ENCODE measurements at regions not wholly inside any gene's neighbourhood (a gene's known extent, or its start where the extent isn't known, plus 50 kb on each side); places are given as distances from the start of the nearest gene placed in this dataset.

DNA sequence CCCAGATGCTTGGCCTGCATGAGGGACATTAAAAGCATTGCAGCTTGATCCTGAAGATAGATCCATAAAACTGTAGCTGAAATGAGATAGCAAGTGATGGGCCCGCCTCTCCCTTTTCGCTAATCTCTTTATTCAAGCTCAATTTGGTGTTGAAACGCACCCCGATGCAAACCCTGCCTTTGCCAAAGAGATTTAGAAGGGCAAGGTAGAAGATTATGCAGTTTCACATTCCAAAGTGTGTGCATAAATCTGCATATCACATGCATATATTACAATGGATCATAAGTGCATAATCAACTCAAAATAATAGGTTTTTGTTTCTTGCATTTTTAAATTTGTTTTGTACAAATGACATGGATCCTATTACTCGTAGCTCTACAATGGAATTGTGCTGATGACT lies 80.1 kb upstream of the SHANK2 start:
- no peak for DNase-seq (ENCODE audit: low spot score)

DNA sequence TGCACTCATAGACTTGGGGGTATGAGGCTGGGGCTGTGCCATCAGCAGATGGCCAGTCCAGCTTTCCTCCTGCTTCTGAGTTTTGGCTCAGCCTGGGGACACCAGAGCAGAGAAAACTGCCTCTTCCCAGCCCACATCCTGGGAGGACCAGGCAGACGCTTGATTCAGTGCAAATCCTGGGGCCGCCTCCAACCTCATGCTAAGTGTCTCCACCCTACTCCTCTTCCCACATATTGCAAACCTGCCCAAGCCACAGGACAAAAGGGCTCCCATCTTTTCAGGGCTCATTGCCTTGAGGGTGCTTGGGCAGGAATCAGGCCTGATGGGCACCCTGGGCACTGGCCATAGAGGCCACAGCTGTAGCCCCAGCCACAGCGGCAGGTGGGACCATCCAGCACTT lies 79.7 kb upstream of the SHANK2 start:
- DNase-seq (ENCODE audit: low spot score): peak; percentile 20

DNA sequence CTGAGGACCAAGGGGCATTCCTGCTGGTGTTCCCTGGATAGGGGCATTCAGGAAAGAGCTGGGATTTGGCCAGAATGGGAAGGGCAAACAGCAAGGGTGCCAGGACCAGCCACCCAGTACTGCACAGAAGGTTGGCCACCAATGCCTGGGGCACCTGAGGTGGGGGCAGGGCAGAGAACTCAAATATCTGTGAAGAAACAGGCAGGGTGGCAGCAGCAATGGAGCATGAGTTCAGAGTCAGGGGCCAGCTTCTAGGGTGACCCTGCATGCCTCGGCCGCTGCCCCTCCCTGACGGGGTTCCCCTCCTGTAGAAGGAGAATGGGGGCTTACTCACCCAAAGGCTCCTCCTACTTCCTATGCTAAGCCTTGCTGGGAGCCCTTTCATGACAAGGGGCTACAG lies 79.3 kb upstream of the SHANK2 start:
- DNase-seq (ENCODE audit: low spot score): peak; percentile 38

DNA sequence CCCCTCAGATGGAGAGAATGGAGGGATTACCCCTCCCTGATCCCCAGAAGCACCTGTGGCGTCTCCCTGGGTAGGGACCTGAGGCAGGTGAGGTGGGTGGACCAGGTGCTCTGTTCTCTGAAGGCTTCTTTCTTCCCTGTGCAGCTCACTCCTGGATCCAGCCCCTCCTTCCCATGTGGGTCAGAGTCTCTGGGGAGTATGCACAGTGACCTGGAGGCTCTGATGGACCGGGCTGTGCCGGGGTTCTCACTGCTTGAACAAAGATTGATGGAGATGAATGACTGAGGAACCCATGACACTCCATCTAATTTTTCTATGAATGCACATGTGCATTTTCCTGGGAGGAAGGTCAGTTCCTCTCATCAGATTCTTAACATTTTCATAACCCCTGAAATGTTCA lies 78.6 kb upstream of the SHANK2 start:
- peak; percentile 20 for DNase-seq (ENCODE audit: low spot score)

DNA sequence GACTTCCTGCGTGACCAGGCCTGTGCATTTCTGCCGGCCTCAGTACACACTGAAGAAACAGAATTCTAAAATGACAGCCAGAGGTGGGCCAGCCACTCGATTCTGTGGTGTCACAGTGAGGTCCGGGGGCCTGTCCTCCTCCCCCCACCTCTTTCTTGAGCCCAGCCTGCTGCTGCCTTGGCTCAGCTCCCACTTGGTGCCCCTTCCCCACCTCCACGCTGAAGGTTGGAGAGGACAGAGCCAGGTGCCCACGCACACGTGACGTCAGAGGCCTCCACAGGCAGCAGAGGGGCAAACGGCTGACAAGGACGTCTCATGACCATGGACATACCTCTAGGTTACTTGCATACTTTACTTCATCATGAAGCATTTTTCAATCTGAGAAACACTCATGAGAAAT lies 78.0 kb upstream of the SHANK2 start:
- DNase-seq (ENCODE audit: low spot score): peak; percentile 6

DNA sequence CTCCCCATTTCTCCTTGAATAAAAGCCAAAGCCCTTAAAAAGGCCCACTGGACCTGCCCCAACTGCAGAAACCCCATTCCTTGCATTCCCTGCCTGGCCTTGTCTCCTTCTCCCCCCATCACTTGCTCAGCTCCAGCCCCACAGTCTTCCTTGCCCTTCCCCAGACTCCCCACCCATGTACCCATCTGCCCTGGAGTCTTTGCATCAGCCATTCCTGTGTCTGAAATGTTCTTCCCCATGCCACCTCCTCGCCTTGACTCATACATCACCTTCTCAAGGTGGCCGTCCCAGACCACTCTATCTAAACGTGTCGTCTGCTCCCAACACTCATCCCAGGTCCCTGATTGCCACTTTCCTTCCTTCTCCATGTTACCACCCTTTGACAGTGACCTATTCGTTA lies 77.4 kb upstream of the SHANK2 start:
- peak; percentile 55 for DNase-seq (ENCODE audit: low spot score)

DNA sequence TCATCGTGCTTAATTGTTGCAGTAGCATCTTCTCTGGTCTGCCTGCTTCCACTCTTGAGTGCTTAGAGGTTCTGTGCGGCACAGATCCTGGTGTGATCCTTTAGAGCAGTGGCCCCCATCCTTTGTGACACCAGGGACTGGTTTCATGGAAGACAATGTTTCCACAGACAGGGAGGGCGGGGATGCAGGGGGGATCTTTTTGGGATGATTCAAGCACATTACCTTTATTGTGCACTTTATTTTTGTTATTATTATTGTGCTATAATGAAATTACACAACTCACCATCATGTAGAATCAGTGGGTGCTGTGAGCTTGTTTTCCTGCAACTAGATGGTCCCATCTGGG lies 76.8 kb upstream of the SHANK2 start:
- peak; percentile 25 for DNase-seq (ENCODE audit: low spot score)

DNA sequence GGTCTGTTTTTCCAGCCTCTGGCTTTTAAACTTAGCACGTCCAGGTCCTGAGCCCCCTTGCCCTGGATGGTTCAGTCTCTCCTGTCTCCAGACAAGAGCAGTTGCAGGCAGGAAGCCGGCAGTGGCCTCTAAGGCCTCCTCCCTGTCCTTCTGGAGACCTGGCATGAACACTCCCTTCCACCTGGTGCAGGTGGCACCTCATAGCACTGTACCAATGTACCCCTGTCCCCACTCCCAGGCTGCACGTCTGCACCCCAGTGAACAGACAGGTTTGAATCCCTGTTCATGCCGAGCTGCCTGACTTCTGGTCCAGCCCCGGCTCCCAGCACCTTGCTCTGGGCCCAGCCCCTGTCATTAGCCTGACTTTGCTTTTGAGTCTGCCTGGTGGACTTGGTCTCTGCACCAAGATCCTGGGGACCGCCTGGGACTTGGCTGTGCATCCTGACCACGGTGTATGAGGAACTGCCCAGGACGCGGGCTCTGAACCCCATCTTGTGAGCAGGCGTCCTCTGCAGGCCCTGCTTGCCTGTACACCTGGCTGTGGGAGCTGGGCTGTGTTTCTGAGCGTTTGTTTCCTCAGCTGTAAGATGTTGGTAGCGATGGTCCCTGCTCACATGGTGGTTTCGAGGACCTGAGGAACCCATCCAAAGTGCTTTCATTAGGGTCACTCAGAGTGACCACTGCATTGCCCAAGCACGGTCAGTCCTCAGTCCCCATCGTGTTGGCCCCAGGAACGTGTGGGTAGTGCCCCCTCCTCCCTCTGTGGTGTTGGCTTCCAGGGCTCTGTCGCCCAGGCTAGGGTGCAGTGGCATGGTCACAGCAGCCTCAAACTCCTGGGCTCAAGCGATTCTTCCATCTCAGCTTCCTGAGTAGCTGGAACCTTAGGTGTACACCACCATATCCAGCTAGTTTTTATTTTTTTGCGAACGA lies 75.0 kb upstream of the SHANK2 start:
- no peak for DNase-seq (ENCODE audit: low spot score)

DNA sequence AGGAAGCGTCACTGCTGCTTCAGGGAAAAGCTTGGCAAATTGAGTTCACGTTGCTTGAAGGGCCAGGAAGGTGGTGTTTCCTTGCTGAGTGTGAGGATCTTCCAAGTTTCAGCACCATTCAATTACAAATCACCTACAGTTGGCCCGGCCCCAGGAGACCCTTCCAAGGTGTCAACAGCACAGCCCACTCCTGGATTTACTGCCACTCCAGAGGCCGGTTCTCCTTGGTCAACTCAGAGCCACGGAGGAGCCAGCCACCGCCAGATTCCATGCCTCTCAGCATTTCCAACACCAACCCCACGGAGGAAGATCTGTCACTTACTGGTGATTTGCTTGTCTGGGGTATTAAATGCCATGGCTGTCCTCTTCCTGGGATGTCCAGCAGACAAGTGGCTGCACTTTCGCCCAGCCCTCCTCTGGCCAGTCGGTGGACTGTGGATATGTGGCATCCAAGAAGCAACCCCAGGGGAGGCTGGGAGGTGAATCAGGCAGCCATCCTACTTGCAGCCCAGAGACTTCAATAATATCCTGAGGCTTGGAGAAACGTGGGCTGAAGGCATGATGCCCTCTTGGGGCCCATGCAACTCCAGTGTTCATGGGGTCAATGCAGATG lies 74.1 kb upstream of the SHANK2 start:
- no peak for DNase-seq (ENCODE audit: low spot score)

DNA sequence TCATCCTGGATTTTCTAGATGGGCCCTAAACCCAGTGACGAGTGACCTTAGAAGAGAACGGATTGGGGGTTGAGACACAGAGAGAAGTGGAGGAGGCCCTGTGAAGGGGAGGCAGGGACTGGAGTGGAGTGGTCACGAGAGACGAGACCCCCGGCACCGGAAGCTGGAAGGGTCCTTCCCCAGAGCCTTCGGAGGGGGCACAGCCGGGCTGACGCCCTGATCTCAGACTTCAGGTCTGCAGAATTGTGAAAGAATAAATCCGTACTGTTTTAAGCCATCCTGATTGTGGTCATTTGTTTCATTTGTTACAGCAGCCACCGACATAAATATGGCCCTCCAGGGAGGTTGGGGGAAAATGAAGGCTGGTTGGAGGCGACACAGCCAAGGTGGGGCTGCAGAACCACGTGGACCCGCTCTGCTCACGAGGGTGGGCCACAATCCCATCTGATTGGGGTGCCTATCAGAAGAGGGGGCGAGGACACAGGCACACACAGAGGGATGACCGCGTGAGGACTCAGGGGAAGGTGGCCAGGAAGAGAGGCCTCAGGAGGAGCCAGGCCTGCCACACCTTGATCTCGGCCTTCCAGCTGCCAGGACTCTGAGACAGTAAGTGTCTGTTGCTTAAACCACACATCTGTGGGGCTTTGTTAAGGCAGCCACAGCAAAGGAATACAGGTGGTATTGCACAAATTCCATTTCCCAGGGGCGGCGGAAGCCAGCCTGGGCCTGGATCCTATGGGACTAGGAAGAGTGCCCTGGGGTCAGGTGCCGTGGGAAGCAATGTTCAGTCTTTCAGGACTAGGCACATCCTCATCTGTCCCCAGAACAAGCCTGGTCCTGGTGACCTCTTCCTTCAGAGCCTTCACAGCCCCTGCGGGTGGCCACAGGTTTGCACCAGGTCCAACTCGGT lies 73.3 kb upstream of the SHANK2 start:
- no peak for DNase-seq (ENCODE audit: low spot score)

DNA sequence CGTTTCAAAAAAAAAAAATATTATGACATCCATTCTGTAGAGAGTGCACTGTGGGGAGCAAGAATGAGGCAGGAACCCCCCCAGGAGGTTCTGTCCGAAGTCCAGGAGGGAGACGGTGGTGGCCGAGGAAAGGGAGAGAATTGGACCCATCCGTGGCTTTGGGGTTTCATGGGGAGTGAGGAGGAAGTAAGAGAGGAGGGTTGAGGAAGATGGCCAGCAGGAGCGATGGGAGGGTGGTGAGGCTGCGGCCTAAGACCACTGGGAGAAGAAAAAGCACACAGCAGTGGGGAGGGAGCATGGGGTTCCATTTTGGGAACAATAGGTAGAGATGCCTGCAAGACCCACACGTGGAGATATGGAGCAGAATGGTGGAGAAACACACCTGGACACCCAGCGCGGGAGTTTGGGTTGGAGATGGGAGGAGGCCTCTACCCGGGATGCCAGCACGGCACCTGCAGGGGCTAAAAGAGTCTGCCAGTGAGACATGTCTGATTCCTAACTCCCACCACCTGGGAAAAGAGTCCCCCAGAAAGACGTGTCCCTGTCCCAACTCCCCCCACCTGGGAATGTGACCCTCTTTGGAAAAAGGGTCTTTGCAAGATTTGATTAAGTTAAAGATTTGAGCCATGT lies 72.5 kb upstream of the SHANK2 start:
- DNase-seq (ENCODE audit: low spot score): no peak

DNA sequence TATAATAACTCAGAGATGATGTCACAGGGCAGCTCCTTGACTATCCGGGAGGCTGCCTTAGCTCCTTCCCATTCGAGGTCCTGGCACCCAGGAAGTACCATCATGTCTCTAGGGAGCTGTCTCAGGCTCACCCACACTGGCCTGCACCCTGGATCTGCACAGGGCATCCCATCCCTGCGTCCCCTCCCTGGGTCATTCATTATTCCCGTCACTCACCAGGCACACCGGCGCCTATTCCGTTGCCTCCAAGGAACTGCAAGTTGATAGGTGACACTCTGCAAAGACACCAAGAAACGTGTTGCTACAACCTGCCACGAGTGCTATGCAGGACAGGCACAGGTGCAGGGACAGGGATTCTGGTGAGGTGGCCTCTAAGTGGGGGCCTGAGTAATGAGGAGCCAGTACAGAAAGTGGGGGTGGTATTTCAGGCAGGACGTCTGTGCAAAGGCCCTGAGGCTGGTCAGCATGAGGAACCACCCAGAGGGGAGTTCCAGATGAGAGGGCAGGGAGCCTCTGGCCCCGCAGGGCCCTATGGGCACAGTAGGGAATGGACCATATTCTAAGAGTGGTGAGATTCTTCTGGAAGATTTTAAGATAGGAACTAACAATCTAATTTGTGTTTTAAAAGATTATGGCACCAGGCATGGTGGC lies 71.6 kb upstream of the SHANK2 start:
- no peak for DNase-seq (ENCODE audit: low spot score)

DNA sequence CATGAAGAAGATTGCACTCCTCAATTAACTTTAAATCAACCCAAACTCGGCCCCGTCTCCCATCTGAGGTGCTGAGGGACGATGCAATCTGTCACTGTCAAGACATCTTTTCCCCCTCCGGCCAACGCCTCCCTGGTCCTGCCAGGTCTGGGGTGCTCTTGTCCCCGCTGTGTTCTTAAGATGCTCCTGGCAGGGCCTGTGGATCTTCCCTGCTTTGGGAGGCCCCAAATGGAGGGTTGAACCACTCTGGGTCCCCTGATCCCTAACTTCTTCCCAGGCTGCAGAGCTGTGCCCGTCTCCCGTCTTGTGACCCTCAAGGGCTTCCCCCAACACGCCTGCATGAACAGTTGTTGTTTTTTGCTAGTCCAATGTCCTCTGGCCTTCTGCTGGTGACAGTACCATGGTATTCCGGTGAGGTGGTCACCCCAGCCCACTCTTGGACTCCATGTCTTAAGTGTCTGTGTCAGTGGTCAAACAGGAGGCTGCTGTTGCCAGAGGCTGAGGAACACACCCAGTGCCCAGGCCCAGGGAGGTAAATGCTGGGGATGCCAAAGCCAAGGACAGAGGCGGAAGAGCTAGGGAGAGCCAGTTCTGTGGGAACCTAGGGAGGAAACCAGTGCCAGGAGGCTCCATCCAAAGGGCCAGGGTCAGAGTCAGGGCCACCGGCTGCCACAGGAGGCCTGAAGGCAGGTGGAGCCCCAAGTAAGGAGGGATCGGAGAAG lies 70.6 kb upstream of the SHANK2 start:
- DNase-seq (ENCODE audit: low spot score): no peak

DNA sequence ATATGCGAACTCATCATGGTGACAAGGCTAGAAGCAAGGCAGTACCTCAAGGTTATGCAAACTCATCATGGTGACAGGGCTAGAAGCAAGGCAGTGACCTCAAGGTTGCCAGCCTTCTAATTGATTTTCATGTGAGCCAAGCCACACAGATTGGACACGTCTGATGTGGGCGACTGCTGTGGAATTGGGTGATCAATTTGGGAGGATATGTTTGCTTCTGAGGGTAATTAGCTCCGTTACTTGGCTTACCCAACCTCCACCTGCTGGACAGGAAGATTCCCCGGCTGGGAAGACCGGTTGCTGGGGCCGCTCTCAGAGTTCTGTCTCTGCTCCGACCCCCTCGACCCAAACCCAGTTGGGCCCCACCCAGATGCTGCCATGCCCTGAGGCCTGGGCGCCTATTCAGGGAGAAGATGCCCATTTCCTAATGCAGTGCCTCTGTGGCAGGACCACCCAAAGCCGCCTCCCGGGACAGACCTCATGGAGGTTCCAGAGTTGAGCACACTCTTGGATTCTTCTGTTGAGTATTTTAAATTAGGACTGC lies 69.9 kb upstream of the SHANK2 start:
- DNase-seq (ENCODE audit: low spot score): no peak

DNA sequence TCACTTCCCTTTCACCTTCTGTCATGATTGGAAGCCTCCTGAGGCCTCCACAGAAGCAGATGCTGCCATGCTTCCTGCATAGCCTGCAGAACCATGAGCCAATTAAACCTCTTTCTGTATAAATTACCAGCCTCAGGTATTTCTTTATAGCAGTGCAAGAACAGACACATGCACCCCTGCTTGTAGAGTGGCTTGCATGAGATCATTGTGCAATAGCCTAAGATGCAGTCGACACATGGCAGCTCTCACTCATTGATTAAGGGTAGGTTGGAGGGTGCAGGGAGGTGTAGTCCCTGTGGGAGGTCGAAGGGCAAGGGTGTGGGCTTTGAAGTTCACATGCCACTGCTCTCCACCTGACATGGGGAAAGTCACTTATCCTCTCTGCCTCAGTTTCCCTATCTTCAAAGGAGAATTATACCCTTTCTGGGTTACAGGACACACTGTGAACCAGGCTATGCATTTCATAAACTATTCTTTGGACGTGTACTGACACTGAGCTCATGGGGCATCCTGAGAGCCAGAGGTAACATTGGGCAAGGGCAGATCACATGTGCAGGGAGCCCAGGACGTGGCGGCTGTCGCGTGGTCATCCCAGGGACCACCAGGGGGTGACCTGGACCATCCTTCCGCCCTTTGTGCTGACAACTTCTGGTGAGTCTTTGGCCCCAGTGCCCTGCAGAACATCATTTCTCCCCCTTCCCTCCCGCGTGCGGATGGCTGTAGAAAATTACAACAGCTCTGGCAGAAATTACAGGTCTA lies 69.2 kb upstream of the SHANK2 start:
- no peak for DNase-seq (ENCODE audit: low spot score)

DNA sequence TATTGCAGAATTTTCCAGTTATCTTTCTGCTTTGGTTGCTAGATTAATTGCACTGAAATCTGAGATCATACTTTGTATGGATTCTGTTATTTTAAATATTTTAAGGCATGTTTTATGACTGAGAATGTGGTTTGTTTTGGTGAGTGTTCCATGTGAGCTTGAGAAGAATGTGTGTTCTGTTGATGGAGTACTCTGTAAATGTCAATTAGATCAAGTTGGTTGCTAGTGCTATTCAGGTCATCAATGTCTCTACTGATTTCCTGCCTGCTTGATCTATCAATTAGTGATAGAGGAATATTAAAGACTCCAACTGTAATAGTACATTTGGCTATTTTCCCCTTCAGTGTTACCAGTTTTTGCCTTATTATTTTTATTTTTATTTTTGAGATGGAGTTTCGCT lies 64.3 kb upstream of the SHANK2 start:
- DNase-seq (ENCODE audit: low spot score): no peak

DNA sequence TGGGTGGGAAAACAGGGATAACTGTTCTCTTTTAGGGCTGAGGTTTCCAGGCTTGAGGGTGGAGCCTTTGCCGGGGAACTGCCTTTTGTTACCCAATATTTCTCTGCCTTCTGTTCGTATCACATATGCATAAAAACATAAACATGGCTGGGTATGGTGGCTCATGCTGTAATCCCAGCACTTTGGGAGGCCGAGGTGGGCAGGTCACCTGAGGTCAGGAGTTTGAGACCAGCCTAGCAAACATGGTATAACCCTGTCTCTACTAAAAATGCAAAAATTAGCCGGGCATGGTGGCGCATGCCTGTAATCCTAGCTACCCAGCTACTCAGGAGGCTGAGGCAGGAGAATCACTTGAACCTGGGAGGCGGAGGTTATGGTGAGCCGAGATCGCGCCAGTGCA lies 60.2 kb upstream of the SHANK2 start:
- peak; percentile 2 for DNase-seq (ENCODE audit: low spot score)

DNA sequence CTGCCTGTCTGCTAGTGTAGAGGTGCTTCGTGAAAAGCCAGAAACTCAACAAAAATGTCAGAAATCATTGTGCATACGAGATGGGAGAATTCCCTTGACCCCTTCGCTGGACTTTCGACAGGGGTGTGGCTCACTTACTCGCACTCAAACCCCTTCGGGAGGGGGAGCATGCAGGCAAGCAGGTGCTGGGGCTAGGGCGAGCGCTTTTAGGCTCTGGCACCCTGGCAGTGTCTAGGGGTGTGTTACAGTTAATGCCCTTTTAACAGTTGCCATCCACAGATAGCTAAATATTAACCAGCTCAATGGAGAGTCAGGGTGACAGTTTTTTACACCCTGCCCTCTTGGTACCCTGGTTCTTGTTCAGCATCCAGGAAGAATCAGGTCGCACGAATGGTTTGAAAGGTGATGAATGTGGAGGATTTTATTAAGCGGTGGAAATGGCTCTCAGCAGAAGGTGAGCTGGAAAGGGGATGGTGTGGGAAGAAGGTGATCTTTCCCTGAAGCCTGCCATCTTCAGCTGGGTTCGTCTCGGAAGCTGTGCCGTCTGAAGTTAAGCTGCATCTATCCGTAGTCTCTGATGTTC lies 59.6 kb upstream of the SHANK2 start:
- DNase-seq (ENCODE audit: low spot score): peak; percentile 37

DNA sequence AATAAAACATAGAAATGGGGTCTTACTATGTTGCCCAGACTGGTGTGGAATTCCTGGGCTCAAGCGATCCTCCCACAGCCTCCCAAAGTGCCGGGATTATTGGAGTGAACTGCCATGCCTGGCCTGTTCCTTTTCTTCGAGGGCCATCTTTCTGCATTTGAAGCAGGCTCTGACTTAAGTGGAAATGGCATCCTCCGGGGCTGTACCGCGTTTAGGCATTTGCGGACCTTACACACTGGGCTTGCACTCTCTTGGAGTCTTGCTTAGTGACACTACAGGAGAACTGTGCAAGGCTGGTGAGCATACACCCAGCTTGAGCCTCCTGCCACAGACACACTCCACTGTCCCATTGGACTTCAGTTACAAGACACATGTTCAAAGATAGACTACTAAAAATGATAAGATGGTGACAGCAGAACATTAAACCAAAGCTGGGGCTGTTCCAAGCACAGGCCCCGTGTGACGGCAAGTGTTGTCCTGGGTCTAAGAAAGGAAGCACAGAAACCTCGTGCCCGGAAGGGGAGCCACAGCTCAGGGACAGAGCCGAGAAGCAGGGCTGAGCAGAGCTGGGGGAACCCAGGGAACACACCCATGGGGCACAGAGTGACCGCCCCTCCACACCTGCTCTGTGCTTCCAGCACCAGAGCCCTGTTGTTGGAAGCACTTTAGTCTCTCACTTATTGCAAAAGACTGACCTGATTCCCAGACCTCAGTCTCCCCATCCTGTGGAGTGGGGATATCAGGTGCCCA lies 59.0 kb upstream of the SHANK2 start:
- DNase-seq (ENCODE audit: low spot score): peak; percentile 18
